ENCODE measurements at regions not wholly inside any gene's neighbourhood (a gene's known extent, or its start where the extent isn't known, plus 50 kb on each side); places are given as distances from the start of the nearest gene placed in this dataset.

- Histone ChIP-seq H3K36me3 (ENCODE audit: control insufficient read depth, insufficient read depth, low read length) (no peaks in the 10 kb centered on the region), H3K4me3 (ENCODE audit: low read depth, low read length) (no peak overlapping the region), H3K9me3 (no peaks in the 10 kb centered on the region), H3K27me3 (replicated peaks; ENCODE audit: control insufficient read depth, insufficient read depth, low read length) (no peaks in the 10 kb centered on the region), H3K4me1 (peaks cover 21% of the 10 kb centered on the region)
- TF ChIP-seq, protein P1, sequence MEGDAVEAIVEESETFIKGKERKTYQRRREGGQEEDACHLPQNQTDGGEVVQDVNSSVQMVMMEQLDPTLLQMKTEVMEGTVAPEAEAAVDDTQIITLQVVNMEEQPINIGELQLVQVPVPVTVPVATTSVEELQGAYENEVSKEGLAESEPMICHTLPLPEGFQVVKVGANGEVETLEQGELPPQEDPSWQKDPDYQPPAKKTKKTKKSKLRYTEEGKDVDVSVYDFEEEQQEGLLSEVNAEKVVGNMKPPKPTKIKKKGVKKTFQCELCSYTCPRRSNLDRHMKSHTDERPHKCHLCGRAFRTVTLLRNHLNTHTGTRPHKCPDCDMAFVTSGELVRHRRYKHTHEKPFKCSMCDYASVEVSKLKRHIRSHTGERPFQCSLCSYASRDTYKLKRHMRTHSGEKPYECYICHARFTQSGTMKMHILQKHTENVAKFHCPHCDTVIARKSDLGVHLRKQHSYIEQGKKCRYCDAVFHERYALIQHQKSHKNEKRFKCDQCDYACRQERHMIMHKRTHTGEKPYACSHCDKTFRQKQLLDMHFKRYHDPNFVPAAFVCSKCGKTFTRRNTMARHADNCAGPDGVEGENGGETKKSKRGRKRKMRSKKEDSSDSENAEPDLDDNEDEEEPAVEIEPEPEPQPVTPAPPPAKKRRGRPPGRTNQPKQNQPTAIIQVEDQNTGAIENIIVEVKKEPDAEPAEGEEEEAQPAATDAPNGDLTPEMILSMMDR (IDR thresholded peaks at IDR 0.05; ENCODE audit: insufficient read depth in 1 of 2, low read depth in 1 of 2, low read length in 1 of 2, severe bottlenecking in 1 of 2, unreplicated experiment in 1 of 2) = no peak
- no peak for DNase-seq
- H3K27me3 Mint-ChIP-seq (ENCODE audit: insufficient read depth, unreplicated experiment) = no peaks in the 10 kb centered on the region
- BruUV-seq (replicated peaks) = no TSS peak
- H3K36me3 Mint-ChIP-seq (ENCODE audit: insufficient read depth, unreplicated experiment) = no peaks in the 10 kb centered on the region
- no peaks in the 10 kb centered on the region for H3K9me3 Mint-ChIP-seq (ENCODE audit: unreplicated experiment)
- no peak overlapping the region for H3K27ac Mint-ChIP-seq (ENCODE audit: unreplicated experiment)
- H3K4me1 Mint-ChIP-seq (ENCODE audit: low read depth, unreplicated experiment) = peaks cover 44% of the 10 kb centered on the region
- H3K4me3 Mint-ChIP-seq (ENCODE audit: unreplicated experiment) = no peak overlapping the region
- intact Hi-C loops (cut with micrococcal nuclease; ENCODE audit: unreplicated experiment) = loop anchor here (5.0 kb wide), 1 partner anchor 207 kb away; no protein-coding TSS in a partner anchor
- CTCF ChIA-PET = no interaction called here
- POLR2A ChIA-PET = no interaction called here
Observed at GRCh38 chr9:107584944-107585343, 95.4 kb upstream of the KLF4 start.

DNA sequence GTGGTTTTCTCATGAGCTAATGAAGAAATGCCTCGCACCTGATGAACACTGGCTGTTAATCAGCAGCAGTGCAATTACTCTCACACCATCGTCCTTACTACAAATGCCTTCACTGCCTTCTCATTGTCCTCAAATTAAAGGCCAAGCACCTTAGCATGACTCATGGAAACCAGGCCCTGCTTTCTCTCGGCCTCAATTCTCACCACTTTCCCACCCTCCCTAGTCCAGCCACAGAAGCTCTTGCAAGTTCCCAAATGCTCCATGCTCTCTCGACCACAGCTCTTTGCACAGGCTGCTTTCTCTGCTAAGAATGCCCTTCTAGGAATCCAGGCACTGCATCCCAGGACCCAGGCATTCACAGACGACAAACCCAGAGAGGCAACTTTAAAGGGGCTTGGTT, 94.6 kb upstream of the KLF4 start:
- H3K27ac Mint-ChIP-seq (ENCODE audit: unreplicated experiment) = no peak overlapping the region
- TF ChIP-seq, protein P1 (IDR thresholded peaks at IDR 0.05; ENCODE audit: insufficient read depth in 1 of 2, low read depth in 1 of 2, low read length in 1 of 2, severe bottlenecking in 1 of 2, unreplicated experiment in 1 of 2) = no peak
- POLR2A ChIA-PET = no interaction called here
- Histone ChIP-seq H3K9me3 (no peaks in the 10 kb centered on the region), H3K4me1 (peaks cover 21% of the 10 kb centered on the region), H3K36me3 (ENCODE audit: control insufficient read depth, insufficient read depth, low read length) (no peaks in the 10 kb centered on the region), H3K27me3 (replicated peaks; ENCODE audit: control insufficient read depth, insufficient read depth, low read length) (no peaks in the 10 kb centered on the region), H3K4me3 (ENCODE audit: low read depth, low read length) (no peak overlapping the region)
- no peaks in the 10 kb centered on the region for H3K9me3 Mint-ChIP-seq (ENCODE audit: unreplicated experiment)
- no TSS peak for BruUV-seq (replicated peaks)
- H3K4me3 Mint-ChIP-seq (ENCODE audit: unreplicated experiment) = no peak overlapping the region
- no peaks in the 10 kb centered on the region for H3K36me3 Mint-ChIP-seq (ENCODE audit: insufficient read depth, unreplicated experiment)
- CTCF ChIA-PET = no interaction called here
- intact Hi-C loops (cut with micrococcal nuclease; ENCODE audit: unreplicated experiment) = no loop called here
- no peak for DNase-seq
- H3K4me1 Mint-ChIP-seq (ENCODE audit: low read depth, unreplicated experiment) = peaks cover 37% of the 10 kb centered on the region
- no peaks in the 10 kb centered on the region for H3K27me3 Mint-ChIP-seq (ENCODE audit: insufficient read depth, unreplicated experiment)

GRCh38 chr9:107577140-107577776, 87.7 kb upstream of the KLF4 start:
- Mint-ChIP-seq H3K9me3 (ENCODE audit: unreplicated experiment) (no peaks in the 10 kb centered on the region), H3K36me3 (ENCODE audit: insufficient read depth, unreplicated experiment) (no peaks in the 10 kb centered on the region), H3K27ac (ENCODE audit: unreplicated experiment) (no peak overlapping the region), H3K27me3 (ENCODE audit: insufficient read depth, unreplicated experiment) (no peaks in the 10 kb centered on the region), H3K4me3 (ENCODE audit: unreplicated experiment) (no peak overlapping the region), H3K4me1 (ENCODE audit: low read depth, unreplicated experiment) (no peaks in the 10 kb centered on the region)
- Histone ChIP-seq H3K27me3 (replicated peaks; ENCODE audit: control insufficient read depth, insufficient read depth, low read length) (no peaks in the 10 kb centered on the region), H3K36me3 (ENCODE audit: control insufficient read depth, insufficient read depth, low read length) (no peaks in the 10 kb centered on the region), H3K4me3 (ENCODE audit: low read depth, low read length) (no peak overlapping the region), H3K9me3 (no peaks in the 10 kb centered on the region), H3K4me1 (no peaks in the 10 kb centered on the region)
- ChIA-PET POLR2A (interaction anchor here (0.6 kb wide), 1 partner anchor 53 kb away, joined by 4 read pairs; no protein-coding TSS in a partner anchor), CTCF (no interaction called here)
- no peak for DNase-seq
- BruUV-seq (replicated peaks) = no TSS peak
- TF ChIP-seq, protein P1 (IDR thresholded peaks at IDR 0.05; ENCODE audit: insufficient read depth in 1 of 2, low read depth in 1 of 2, low read length in 1 of 2, severe bottlenecking in 1 of 2, unreplicated experiment in 1 of 2) = no peak
- intact Hi-C loops (cut with micrococcal nuclease; ENCODE audit: unreplicated experiment) = no loop called here

All from Caco-2 (cell line).